WTC11 (cell line): ENCODE measurements at regions not wholly inside any gene's neighbourhood (a gene's known extent, or its start where the extent isn't known, plus 50 kb on each side); places are given as distances from the start of the nearest gene placed in this dataset.

Experiments used
- ATAC-seq: fragments of 200-7000 bp; cut with Tn5 transposase; 2 replicates; pipeline ENCODE4 v1.10.0; 2021; ENCODE audit warnings: mild to moderate bottlenecking, moderate library complexity
- CTCF ChIA-PET: fragments of 300-600 bp; sonication (Branson Sonifier 250); formaldehyde crosslinking; loops from one replicate; lab custom pipeline; 2021; ENCODE audit warnings: antibody characterized with exemption; lab: Charles Lee
- POLR2A ChIA-PET: fragments of 350-600 bp; sonication (Branson Sonifier 250); formaldehyde crosslinking; loops from one replicate; lab custom pipeline; 2021; ENCODE audit warnings: antibody characterized with exemption; lab: Charles Lee
- DNase-seq: peaks from one replicate; pipeline ENCODE4 v3.0.0; 2021; ENCODE audit warnings: low spot score
- H3K27ac Mint-ChIP-seq: 2 replicates; pipeline ENCODE4 v1.8.0; 2021; ENCODE audit warnings: mixed read lengths
- H3K27me3 Mint-ChIP-seq: 2 replicates; pipeline ENCODE4 v1.8.0; 2021; ENCODE audit warnings: low read depth, mild to moderate bottlenecking, moderate library complexity, mixed read lengths
- H3K36me3 Mint-ChIP-seq: 2 replicates; pipeline ENCODE4 v1.8.0; 2021; ENCODE audit warnings: mixed read lengths
- H3K4me1 Mint-ChIP-seq: 2 replicates; pipeline ENCODE4 v1.8.0; 2022; ENCODE audit warnings: mixed read lengths
- H3K4me3 Mint-ChIP-seq: 2 replicates; pipeline ENCODE4 v1.8.0; 2021; ENCODE audit warnings: mild to moderate bottlenecking, moderate library complexity, mixed read lengths
- H3K9me3 Mint-ChIP-seq: 2 replicates; pipeline ENCODE4 v1.8.0; 2021; ENCODE audit warnings: mixed read lengths
- CREM ChIP-seq: sonication (generic); formaldehyde crosslinking; IDR thresholded peaks from 2 replicates; pipeline ENCODE4 v1.8.1; 2022; ENCODE audit warnings: mild to moderate bottlenecking, missing genetic modification reagents, moderate library complexity
- EMX1 ChIP-seq: fragments of 250-450 bp; sonication (Bioruptor Pico); IDR thresholded peaks from 2 replicates; pipeline ENCODE4 v1.8.0; 2021; ENCODE audit warnings: mild to moderate bottlenecking
- ETV6 ChIP-seq: sonication (generic); formaldehyde crosslinking; IDR thresholded peaks from 2 replicates; pipeline ENCODE4 v1.8.1; 2022; ENCODE audit warnings: mild to moderate bottlenecking, missing genetic modification reagents
- FOXJ3 ChIP-seq: sonication (generic); formaldehyde crosslinking; IDR thresholded peaks from 2 replicates; pipeline ENCODE4 v1.9.0; 2021; ENCODE audit warnings: missing genetic modification reagents, mild to moderate bottlenecking, borderline replicate concordance
- FOXP1 ChIP-seq: sonication (generic); formaldehyde crosslinking; IDR thresholded peaks from 2 replicates; pipeline ENCODE4 v1.8.0; 2022; ENCODE audit warnings: missing genetic modification reagents, mild to moderate bottlenecking, moderate library complexity, borderline replicate concordance
- IRF2 ChIP-seq: sonication (generic); formaldehyde crosslinking; IDR thresholded peaks from 2 replicates; pipeline ENCODE4 v1.8.0; 2022; ENCODE audit warnings: low read depth, missing genetic modification reagents, borderline replicate concordance
- NFATC4 ChIP-seq: fragments of 250-450 bp; sonication (Bioruptor Pico); IDR thresholded peaks from 2 replicates; pipeline ENCODE4 v1.9.0; 2021; ENCODE audit warnings: mild to moderate bottlenecking
- NFYB ChIP-seq: sonication (generic); formaldehyde crosslinking; conservative IDR thresholded peaks from 2 replicates; pipeline ENCODE4 v1.8.0; 2022; ENCODE audit warnings: low read depth, missing genetic modification reagents
- NR1H2 ChIP-seq: sonication (generic); formaldehyde crosslinking; IDR thresholded peaks from 2 replicates; pipeline ENCODE4 v1.9.0; 2021; ENCODE audit warnings: mild to moderate bottlenecking, moderate library complexity, missing genetic modification reagents
- OVOL2 ChIP-seq: fragments of 250-450 bp; sonication (Bioruptor Pico); IDR thresholded peaks from 2 replicates; pipeline ENCODE4 v1.9.0; 2021; ENCODE audit warnings: mild to moderate bottlenecking, borderline replicate concordance
- SMAD4 ChIP-seq: sonication (generic); formaldehyde crosslinking; IDR thresholded peaks from 2 replicates; pipeline ENCODE4 v1.8.0; 2022; ENCODE audit warnings: mild to moderate bottlenecking, missing genetic modification reagents
- TCF7 ChIP-seq: sonication (generic); formaldehyde crosslinking; IDR thresholded peaks from 2 replicates; pipeline ENCODE4 v1.8.0; 2022; ENCODE audit warnings: mild to moderate bottlenecking, low read depth, missing genetic modification reagents, moderate library complexity
- TP53 ChIP-seq: sonication (generic); formaldehyde crosslinking; IDR thresholded peaks from 2 replicates; pipeline ENCODE4 v1.8.1; 2023; ENCODE audit warnings: mild to moderate bottlenecking, missing genetic modification reagents
- ZNF219 ChIP-seq: sonication (generic); formaldehyde crosslinking; IDR thresholded peaks from 2 replicates; pipeline ENCODE4 v1.8.0; 2023; ENCODE audit warnings: missing genetic modification reagents, mild to moderate bottlenecking, borderline replicate concordance
- ZNF396 ChIP-seq: fragments of 250-450 bp; sonication (Bioruptor Pico); IDR thresholded peaks from 2 replicates; pipeline ENCODE4 v1.8.0; 2021; ENCODE audit warnings: mild to moderate bottlenecking, moderate library complexity, borderline replicate concordance
- TF ChIP-seq, protein P1 (sequence below): fragments of 250-450 bp; sonication (Bioruptor Pico); conservative IDR thresholded peaks from 2 replicates; pipeline ENCODE4 v1.9.0; 2021; ENCODE audit warnings: mild to moderate bottlenecking
- TF ChIP-seq, protein P2 (sequence below): sonication (generic); formaldehyde crosslinking; IDR thresholded peaks from 2 replicates; pipeline ENCODE4 v1.8.0; 2023; ENCODE audit warnings: missing genetic modification reagents
- TF ChIP-seq, protein P3 (sequence below): sonication (generic); formaldehyde crosslinking; IDR thresholded peaks from 2 replicates; pipeline ENCODE4 v1.8.1; 2022; ENCODE audit warnings: missing genetic modification reagents, borderline replicate concordance
- TF ChIP-seq, protein P4 (sequence below): sonication (generic); formaldehyde crosslinking; conservative IDR thresholded peaks from 2 replicates; pipeline ENCODE4 v1.8.1; 2023; ENCODE audit warnings: mild to moderate bottlenecking, low read depth, missing genetic modification reagents, moderate library complexity

DNA sequence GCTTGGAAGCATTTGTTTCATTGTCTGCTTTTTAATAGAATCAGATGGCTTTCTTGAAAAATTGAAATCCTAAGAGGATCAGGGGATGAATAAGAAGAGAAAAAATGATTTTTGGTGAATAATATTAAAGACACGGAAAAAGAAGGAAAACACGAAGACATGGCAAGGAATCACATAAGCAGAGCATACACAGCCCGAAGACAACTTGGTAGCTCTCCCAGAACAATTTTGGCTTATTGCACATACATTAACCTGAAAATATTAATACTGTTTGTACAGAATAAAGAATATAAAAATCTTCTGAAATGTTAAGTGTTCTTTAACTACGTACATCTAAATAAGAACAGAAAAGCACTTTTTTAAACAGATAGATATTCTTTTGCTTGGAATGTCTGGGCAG, 150.0 kb downstream of the SHOX2 start:
- H3K27ac Mint-ChIP-seq = no peak overlapping the region
- H3K4me3 Mint-ChIP-seq = no peak overlapping the region
- 0 out of 2 replicates have a peak, but pooled peaks cover 4% of the 10 kb centered on the region for H3K9me3 Mint-ChIP-seq
- ChIA-PET POLR2A (no interaction called here), CTCF (no interaction called here)
- TF ChIP-seq, protein P1, sequence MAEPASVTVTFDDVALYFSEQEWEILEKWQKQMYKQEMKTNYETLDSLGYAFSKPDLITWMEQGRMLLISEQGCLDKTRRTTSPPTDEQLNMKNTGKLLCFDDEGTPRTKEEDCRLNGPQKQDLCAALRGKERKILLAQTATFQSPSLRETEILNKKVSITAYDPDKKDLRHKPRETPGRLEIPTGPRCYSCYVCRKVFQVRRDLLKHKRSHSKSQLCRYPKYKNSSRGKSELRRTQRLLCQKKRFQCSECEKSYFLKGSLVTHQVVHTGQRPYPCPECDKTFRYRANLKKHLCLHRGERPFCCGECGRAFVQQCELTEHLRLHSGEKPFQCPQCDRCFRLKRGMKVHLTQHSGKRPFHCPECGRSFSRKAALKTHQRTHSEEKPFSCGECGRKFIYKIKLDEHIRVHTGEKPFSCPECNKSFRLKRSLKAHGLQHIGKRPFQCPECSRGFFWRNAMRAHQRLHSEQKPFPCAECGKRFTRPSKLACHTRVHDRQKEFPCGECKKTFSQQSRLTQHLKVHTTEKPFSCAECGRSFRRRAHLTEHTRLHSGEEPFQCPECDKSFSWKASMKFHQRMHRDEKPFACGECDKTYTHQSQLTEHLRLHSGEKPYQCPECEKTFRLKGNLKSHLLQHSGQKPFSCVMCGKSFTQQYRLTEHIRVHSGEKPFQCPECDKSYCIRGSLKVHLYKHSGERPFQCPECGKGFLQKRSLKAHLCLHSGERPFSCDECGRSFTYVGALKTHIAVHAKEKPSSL = no peak
- TF ChIP-seq NR1H2 (CRISPR knock-in tag) (no peak), NFATC4 (no peak), SMAD4 (CRISPR knock-in tag) (no peak), TCF7 (no peak), ZNF219 (CRISPR knock-in tag) (no peak), ETV6 (CRISPR knock-in tag) (no peak), TP53 (no peak), CREM (no peak), NFYB (CRISPR knock-in tag) (no peak), FOXP1 (CRISPR knock-in tag) (no peak), EMX1 (CRISPR knock-in tag) (no peak), IRF2 (no peak), FOXJ3 (no peak), ZNF396 (no peak), OVOL2 (CRISPR knock-in tag) (no peak)
- TF ChIP-seq, protein P2, sequence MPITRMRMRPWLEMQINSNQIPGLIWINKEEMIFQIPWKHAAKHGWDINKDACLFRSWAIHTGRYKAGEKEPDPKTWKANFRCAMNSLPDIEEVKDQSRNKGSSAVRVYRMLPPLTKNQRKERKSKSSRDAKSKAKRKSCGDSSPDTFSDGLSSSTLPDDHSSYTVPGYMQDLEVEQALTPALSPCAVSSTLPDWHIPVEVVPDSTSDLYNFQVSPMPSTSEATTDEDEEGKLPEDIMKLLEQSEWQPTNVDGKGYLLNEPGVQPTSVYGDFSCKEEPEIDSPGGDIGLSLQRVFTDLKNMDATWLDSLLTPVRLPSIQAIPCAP (CRISPR knock-in tag) = no peak
- TF ChIP-seq, protein P3, sequence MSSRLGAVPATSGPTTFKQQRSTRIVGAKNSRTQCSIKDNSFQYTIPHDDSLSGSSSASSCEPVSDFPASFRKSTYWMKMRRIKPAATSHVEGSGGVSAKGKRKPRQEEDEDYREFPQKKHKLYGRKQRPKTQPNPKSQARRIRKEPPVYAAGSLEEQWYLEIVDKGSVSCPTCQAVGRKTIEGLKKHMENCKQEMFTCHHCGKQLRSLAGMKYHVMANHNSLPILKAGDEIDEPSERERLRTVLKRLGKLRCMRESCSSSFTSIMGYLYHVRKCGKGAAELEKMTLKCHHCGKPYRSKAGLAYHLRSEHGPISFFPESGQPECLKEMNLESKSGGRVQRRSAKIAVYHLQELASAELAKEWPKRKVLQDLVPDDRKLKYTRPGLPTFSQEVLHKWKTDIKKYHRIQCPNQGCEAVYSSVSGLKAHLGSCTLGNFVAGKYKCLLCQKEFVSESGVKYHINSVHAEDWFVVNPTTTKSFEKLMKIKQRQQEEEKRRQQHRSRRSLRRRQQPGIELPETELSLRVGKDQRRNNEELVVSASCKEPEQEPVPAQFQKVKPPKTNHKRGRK (CRISPR knock-in tag) = no peak
- H3K27me3 Mint-ChIP-seq = peaks cover 29% of the 10 kb centered on the region
- no peak for ATAC-seq
- H3K36me3 Mint-ChIP-seq = no peaks in the 10 kb centered on the region
- no peak for DNase-seq
- H3K4me1 Mint-ChIP-seq = peaks cover 10% of the 10 kb centered on the region

DNA sequence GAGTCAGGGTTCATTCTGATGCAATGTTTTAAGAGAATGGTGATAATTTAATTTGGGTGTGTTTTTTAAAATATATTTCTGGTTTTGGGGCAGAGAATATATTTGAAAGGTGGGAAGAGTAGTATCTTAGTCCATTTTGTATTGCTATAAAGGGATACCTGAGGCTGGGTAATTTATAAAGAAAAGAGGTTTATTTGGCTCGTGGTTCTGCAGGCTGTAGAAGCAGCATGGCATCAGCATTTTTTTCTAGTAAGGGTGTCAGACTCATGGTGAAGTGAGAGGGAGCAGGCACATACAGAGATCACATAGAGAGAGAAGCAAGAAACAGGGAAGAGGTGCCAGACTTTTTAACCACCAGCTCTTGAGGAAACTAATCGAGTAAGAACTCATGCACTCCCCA, 152.7 kb downstream of the SHOX2 start:
- H3K4me3 Mint-ChIP-seq = no peak overlapping the region
- 0 out of 2 replicates have a peak, but pooled peaks cover 4% of the 10 kb centered on the region for H3K9me3 Mint-ChIP-seq
- peaks cover 8% of the 10 kb centered on the region for H3K4me1 Mint-ChIP-seq
- DNase-seq (no peak), ATAC-seq (no peak)
- CTCF ChIA-PET = no interaction called here
- POLR2A ChIA-PET = no interaction called here
- H3K27me3 Mint-ChIP-seq = peaks cover 4% of the 10 kb centered on the region
- TF ChIP-seq, protein P4, sequence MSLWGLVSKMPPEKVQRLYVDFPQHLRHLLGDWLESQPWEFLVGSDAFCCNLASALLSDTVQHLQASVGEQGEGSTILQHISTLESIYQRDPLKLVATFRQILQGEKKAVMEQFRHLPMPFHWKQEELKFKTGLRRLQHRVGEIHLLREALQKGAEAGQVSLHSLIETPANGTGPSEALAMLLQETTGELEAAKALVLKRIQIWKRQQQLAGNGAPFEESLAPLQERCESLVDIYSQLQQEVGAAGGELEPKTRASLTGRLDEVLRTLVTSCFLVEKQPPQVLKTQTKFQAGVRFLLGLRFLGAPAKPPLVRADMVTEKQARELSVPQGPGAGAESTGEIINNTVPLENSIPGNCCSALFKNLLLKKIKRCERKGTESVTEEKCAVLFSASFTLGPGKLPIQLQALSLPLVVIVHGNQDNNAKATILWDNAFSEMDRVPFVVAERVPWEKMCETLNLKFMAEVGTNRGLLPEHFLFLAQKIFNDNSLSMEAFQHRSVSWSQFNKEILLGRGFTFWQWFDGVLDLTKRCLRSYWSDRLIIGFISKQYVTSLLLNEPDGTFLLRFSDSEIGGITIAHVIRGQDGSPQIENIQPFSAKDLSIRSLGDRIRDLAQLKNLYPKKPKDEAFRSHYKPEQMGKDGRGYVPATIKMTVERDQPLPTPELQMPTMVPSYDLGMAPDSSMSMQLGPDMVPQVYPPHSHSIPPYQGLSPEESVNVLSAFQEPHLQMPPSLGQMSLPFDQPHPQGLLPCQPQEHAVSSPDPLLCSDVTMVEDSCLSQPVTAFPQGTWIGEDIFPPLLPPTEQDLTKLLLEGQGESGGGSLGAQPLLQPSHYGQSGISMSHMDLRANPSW (CRISPR knock-in tag) = no peak
- H3K36me3 Mint-ChIP-seq = no peaks in the 10 kb centered on the region
- H3K27ac Mint-ChIP-seq = no peak overlapping the region
